Body of pancreas (tissue), 4 donors: ENCODE measurements at regions not wholly inside any gene's neighbourhood (a gene's known extent, or its start where the extent isn't known, plus 50 kb on each side); places are given as distances from the start of the nearest gene placed in this dataset.

Experiments
- ATAC-seq: fragments of 150-250 bp; one replicate; pipeline ENCODE4 v1.9.1; 2016
- DNase-seq, 4 donors: peaks; one replicate each; pipeline ENCODE4 v3.0.0-alpha.2; 2019
- H3K27ac ChIP-seq, 4 donors: fragments of 200-600 bp; sonication (generic); 1 replicate in 3 of 4; 2 replicates in 1 of 4; pipeline versions ENCODE4 v1.5.1 to v1.6.1; 2016 to 2019; ENCODE audit warnings: mild to moderate bottlenecking in 1 of 4, mixed read lengths in 1 of 4, moderate library complexity in 1 of 4
- H3K27me3 ChIP-seq, 2 donors: fragments of 200-600 bp; sonication (generic); one replicate each; pipeline ENCODE4 v1.6.0; 2016; ENCODE audit warnings: mild to moderate bottlenecking in 1 of 2
- H3K36me3 ChIP-seq, 2 donors: fragments of 200-600 bp; sonication (generic); replicated peaks in 1 of 2; 2 replicates each; pipeline ENCODE4 v1.5.1; 2016; ENCODE audit warnings: low read depth in 2 of 2; ENCODE audit not compliant: insufficient read depth in 1 of 2
- H3K4me1 ChIP-seq: fragments of 200-600 bp; sonication (generic); one replicate; pipeline ENCODE4 v1.6.0; 2016
- H3K4me3 ChIP-seq, 2 donors: fragments of 200-600 bp; sonication (generic); 1 replicate in 1 of 2; 2 replicates in 1 of 2; pipeline ENCODE4 v1.5.1; 2016 to 2019
- H3K9me3 ChIP-seq, 3 donors: fragments of 200-600 bp; sonication (generic); 1 replicate in 2 of 3; 2 replicates in 1 of 3; pipeline ENCODE4 v1.5.1; 2016
- POLR2A ChIP-seq, 3 donors: fragments of 450-650 bp; IDR thresholded peaks; one replicate each; pipeline ENCODE4 v1.6.1; 2016; ENCODE audit warnings: antibody characterized with exemption in 3 of 3, mild to moderate bottlenecking in 2 of 3
- WGBS, 2 donors: methylation state at CpG; one replicate each; pipeline ENCODE4 v1.1.5; 2017; 5-methylcytosine and 5-hydroxymethylcytosine counted together
- intact Hi-C: fragments of 100-400 bp; cut with DNase I; formaldehyde crosslinking; loops from one replicate; pipeline ENCODE4 v1.15.1; 2023
- TF ChIP-seq, protein P1 (sequence below), 7 experiments: fragments of 450-650 bp in 4 of 7; fragments of 200-600 bp in 3 of 7; sonication (generic) in 3 of 7; IDR thresholded peaks; one replicate each; pipeline ENCODE4 v1.5.1; 2016 to 2019; ENCODE audit warnings: antibody characterized with exemption in 7 of 7

DNA sequence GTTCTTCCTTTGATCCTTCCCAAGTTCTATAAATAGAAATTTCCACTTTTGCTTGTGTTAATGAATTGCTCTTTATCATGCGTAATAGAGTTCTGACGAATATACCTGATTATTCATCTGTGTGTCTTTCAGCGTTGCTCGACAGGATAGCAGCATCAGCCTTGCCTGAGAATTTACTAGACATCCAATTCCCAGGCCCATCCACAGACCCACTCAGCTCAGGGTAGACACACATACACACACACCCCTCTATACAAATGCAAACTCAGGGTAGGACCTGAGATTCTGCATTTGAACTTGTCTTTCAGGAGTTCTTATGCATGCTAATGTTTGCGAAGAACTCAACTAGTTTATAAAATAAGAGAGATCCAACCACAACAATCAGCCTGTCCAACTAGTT lies 343.4 kb upstream of the GYPC start:
- intact Hi-C loops, result no loop called here
- no peak for DNase-seq
- Histone ChIP-seq H3K27me3 (no peaks in the 10 kb centered on the region), H3K4me1 (no peaks in the 10 kb centered on the region), H3K9me3 (no peaks in the 10 kb centered on the region), H3K4me3 (no peak overlapping the region), H3K36me3 (no peaks in the 10 kb centered on the region), H3K27ac (no peak overlapping the region)
- ATAC-seq, result no peak
- no peak for TF ChIP-seq POLR2A (IDR thresholded peaks at IDR 0.05)
- TF ChIP-seq, protein P1, sequence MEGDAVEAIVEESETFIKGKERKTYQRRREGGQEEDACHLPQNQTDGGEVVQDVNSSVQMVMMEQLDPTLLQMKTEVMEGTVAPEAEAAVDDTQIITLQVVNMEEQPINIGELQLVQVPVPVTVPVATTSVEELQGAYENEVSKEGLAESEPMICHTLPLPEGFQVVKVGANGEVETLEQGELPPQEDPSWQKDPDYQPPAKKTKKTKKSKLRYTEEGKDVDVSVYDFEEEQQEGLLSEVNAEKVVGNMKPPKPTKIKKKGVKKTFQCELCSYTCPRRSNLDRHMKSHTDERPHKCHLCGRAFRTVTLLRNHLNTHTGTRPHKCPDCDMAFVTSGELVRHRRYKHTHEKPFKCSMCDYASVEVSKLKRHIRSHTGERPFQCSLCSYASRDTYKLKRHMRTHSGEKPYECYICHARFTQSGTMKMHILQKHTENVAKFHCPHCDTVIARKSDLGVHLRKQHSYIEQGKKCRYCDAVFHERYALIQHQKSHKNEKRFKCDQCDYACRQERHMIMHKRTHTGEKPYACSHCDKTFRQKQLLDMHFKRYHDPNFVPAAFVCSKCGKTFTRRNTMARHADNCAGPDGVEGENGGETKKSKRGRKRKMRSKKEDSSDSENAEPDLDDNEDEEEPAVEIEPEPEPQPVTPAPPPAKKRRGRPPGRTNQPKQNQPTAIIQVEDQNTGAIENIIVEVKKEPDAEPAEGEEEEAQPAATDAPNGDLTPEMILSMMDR (IDR thresholded peaks at IDR 0.05), result no peak
- 73 to 93% methylated on average over 5 of the region's 5 CpGs for WGBS, 2 donors

GRCh38 chr2:126315828-126316227 lies 340.1 kb upstream of the GYPC start:
- H3K4me3 ChIP-seq, result no peak overlapping the region
- no peak for ATAC-seq
- no peaks in the 10 kb centered on the region for H3K9me3 ChIP-seq
- no peaks in the 10 kb centered on the region for H3K36me3 ChIP-seq
- no peak for DNase-seq
- no peak overlapping the region for H3K27ac ChIP-seq
- no peaks in the 10 kb centered on the region for H3K27me3 ChIP-seq
- 76 to 90% methylated on average over 1 of the region's 1 CpG for WGBS, 2 donors
- intact Hi-C loops, result no loop called here
- H3K4me1 ChIP-seq, result no peaks in the 10 kb centered on the region
- no peak for TF ChIP-seq POLR2A (IDR thresholded peaks at IDR 0.05)
- TF ChIP-seq, protein P1 (IDR thresholded peaks at IDR 0.05), result no peak

- no peaks in the 10 kb centered on the region for H3K27me3 ChIP-seq
- H3K4me3 ChIP-seq, result no peak overlapping the region
- TF ChIP-seq, protein P1 (IDR thresholded peaks at IDR 0.05), result no peak
- no peak for TF ChIP-seq POLR2A (IDR thresholded peaks at IDR 0.05)
- H3K9me3 ChIP-seq, result no peaks in the 10 kb centered on the region
- ATAC-seq (no peak), DNase-seq (no peak)
- H3K27ac ChIP-seq, result no peak overlapping the region
- no peaks in the 10 kb centered on the region for H3K4me1 ChIP-seq
- 46 to 50% methylated on average over 2 of the region's 2 CpGs for WGBS, 2 donors
- intact Hi-C loops, result no loop called here
- no peaks in the 10 kb centered on the region for H3K36me3 ChIP-seq
Measured at GRCh38 chr2:126317790-126318431, 338.0 kb upstream of the GYPC start.

DNA sequence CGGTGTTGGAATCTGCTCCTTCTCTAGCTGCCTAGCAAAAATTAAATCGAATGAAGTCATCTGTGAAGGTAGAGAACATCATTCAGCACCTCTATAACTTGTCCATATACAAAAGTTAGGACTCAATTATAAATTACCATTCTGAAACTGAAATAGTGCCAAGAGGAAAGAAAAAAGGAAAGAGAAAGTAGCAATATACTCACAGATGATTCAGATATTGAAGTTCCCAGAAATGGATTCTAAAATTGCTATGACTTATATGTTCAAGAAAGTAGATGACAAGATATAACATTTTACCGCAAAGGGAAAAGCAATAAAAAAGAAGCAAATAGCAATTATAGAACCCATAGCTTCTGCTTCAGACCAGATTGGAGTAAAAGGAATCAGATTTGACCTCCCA lies 333.6 kb upstream of the GYPC start:
- Histone ChIP-seq H3K36me3 (no peaks in the 10 kb centered on the region), H3K27ac (no peak overlapping the region), H3K4me3 (no peak overlapping the region), H3K4me1 (no peaks in the 10 kb centered on the region), H3K27me3 (no peaks in the 10 kb centered on the region), H3K9me3 (no peaks in the 10 kb centered on the region)
- TF ChIP-seq POLR2A (IDR thresholded peaks at IDR 0.05), result no peak
- WGBS, 2 donors, result 89 to 91% methylated on average over 3 of the region's 3 CpGs
- DNase-seq (no peak), ATAC-seq (no peak)
- intact Hi-C loops, result no loop called here

- H3K4me1 ChIP-seq, result no peaks in the 10 kb centered on the region
- ATAC-seq (no peak), DNase-seq (peak in 2 of 4 donors; percentile 15 to 62)
- H3K27ac ChIP-seq, result no peak overlapping the region
- intact Hi-C loops, result no loop called here
- no peaks in the 10 kb centered on the region for H3K9me3 ChIP-seq
- H3K4me3 ChIP-seq, result no peak overlapping the region
- no peaks in the 10 kb centered on the region for H3K27me3 ChIP-seq
- no peaks in the 10 kb centered on the region for H3K36me3 ChIP-seq
- 25 to 42% methylated on average over 5 of the region's 5 CpGs for WGBS, 2 donors
- TF ChIP-seq, protein P1 (IDR thresholded peaks at IDR 0.05), result no peak
- TF ChIP-seq POLR2A (IDR thresholded peaks at IDR 0.05), result no peak
Measured at GRCh38 chr2:126325202-126325601, 330.8 kb upstream of the GYPC start.
